A673 (cell line): ENCODE measurements at regions not wholly inside any gene's neighbourhood (a gene's known extent, or its start where the extent isn't known, plus 50 kb on each side); places are given as distances from the start of the nearest gene placed in this dataset.

ENCODE experiments used
- BruUV-seq: library from RNA; stranded (reverse); fragments of 400-500 nt; replicated peaks from 2 replicates; lab custom pipeline; 2021; lab: Mats Ljungman, UMichigan
- CTCF ChIA-PET: fragments of 300-600 bp; sonication (Branson Sonifier 250); formaldehyde crosslinking; loops from one replicate; lab custom pipeline; 2022; ENCODE audit warnings: antibody characterized with exemption; lab: Charles Lee
- POLR2A ChIA-PET: fragments of 300-600 bp; sonication (Branson Sonifier 250); formaldehyde crosslinking; loops from one replicate; lab custom pipeline; 2022; ENCODE audit warnings: antibody characterized with exemption; ENCODE audit not compliant: low non-redundant PET; lab: Charles Lee
- DNase-seq: peaks from one replicate; pipeline ENCODE4 v3.0.0-alpha.2; 2015; ENCODE audit warnings: low spot score
- H3K27ac ChIP-seq: fragments of 200-600 bp; sonication (generic); 2 replicates; pipeline ENCODE4 v1.5.1; 2016; ENCODE audit warnings: mixed run types, low read depth, mild to moderate bottlenecking, mixed read lengths, antibody characterized with exemption, low read length; ENCODE audit not compliant: poor library complexity, severe bottlenecking
- H3K27me3 ChIP-seq: fragments of 200-600 bp; sonication (generic); replicated peaks from 2 replicates; pipeline ENCODE4 v1.6.1; 2017; ENCODE audit warnings: mixed run types, low read depth, mild to moderate bottlenecking, mixed read lengths, antibody characterized with exemption, low read length; ENCODE audit not compliant: insufficient read depth, poor library complexity
- H3K36me3 ChIP-seq: fragments of 200-600 bp; sonication (generic); 2 replicates; pipeline ENCODE4 v1.6.1; 2016; ENCODE audit warnings: mixed run types, mild to moderate bottlenecking, mixed read lengths, antibody characterized with exemption, low read length; ENCODE audit not compliant: insufficient read depth, poor library complexity, severe bottlenecking
- H3K4me1 ChIP-seq: fragments of 200-600 bp; sonication (generic); 2 replicates; pipeline ENCODE4 v1.6.1; 2017; ENCODE audit warnings: mixed run types, mild to moderate bottlenecking, mixed read lengths, antibody characterized with exemption, low read length; ENCODE audit not compliant: insufficient read depth, poor library complexity, severe bottlenecking
- H3K4me3 ChIP-seq: fragments of 200-600 bp; sonication (generic); 2 replicates; pipeline ENCODE4 v1.5.1; 2016; ENCODE audit warnings: low read depth, mixed run types, mild to moderate bottlenecking, mixed read lengths, low read length; ENCODE audit not compliant: poor library complexity, severe bottlenecking
- H3K9me3 ChIP-seq: fragments of 200-600 bp; sonication (generic); 2 replicates; pipeline ENCODE4 v1.6.1; 2016; ENCODE audit warnings: mixed run types, low read depth, mild to moderate bottlenecking, mixed read lengths, antibody characterized with exemption, low read length; ENCODE audit not compliant: poor library complexity, severe bottlenecking
- CTCF ChIP-seq: fragments of 300-800, 200-600 bp; sonication (generic); conservative IDR thresholded peaks from 2 replicates; pipeline ENCODE4 v1.5.1; 2017; ENCODE audit warnings: low read depth, mild to moderate bottlenecking, antibody characterized with exemption, low read length, moderate library complexity, mixed read lengths
- EZH2 ChIP-seq: fragments of 200-600 bp; sonication (generic); IDR thresholded peaks from 2 replicates; pipeline ENCODE4 v1.6.1; 2017; ENCODE audit warnings: borderline replicate concordance, low read depth, mild to moderate bottlenecking, mixed read lengths, antibody characterized with exemption, low read length; ENCODE audit not compliant: poor library complexity, severe bottlenecking
- intact Hi-C: fragments of 100-400 bp; cut with micrococcal nuclease; formaldehyde crosslinking; loops from one replicate; pipeline ENCODE4 v1.10.0; 2022; ENCODE audit not compliant: unreplicated experiment

- DNase-seq, result no peak
- no peaks in the 10 kb centered on the region for H3K36me3 ChIP-seq
- no peaks in the 10 kb centered on the region for H3K4me1 ChIP-seq
- no peak overlapping the region for H3K4me3 ChIP-seq
- no peaks in the 10 kb centered on the region for H3K27me3 ChIP-seq
- CTCF ChIA-PET, result no interaction called here
- intact Hi-C loops, result no loop called here
- no peak overlapping the region for H3K27ac ChIP-seq
- TF ChIP-seq CTCF (no peak), EZH2 (no peak)
- no TSS peak for BruUV-seq
- POLR2A ChIA-PET, result no interaction called here
- H3K9me3 ChIP-seq, result no peaks in the 10 kb centered on the region
These were observed 252.4 kb upstream of the SYT1 start for GRCh38 chr12:78612190-78612589.

GRCh38 chr12:78617683-78618082 is 246.9 kb upstream of the SYT1 start:
- no peaks in the 10 kb centered on the region for H3K36me3 ChIP-seq
- no peaks in the 10 kb centered on the region for H3K27me3 ChIP-seq
- ChIA-PET POLR2A (no interaction called here), CTCF (no interaction called here)
- intact Hi-C loops, result no loop called here
- peaks cover 15% of the 10 kb centered on the region for H3K4me1 ChIP-seq
- no TSS peak for BruUV-seq
- no peak for DNase-seq
- no peak for TF ChIP-seq CTCF
- no peak for TF ChIP-seq EZH2
- no peaks in the 10 kb centered on the region for H3K9me3 ChIP-seq
- no peak overlapping the region for H3K4me3 ChIP-seq
- H3K27ac ChIP-seq, result no peak overlapping the region

- H3K27ac ChIP-seq, result peak overlapping the region; percentile 20
- ChIA-PET POLR2A (interaction anchor here (0.7 kb wide), 1 partner anchor 113 kb away, joined by 3 read pairs; no protein-coding TSS in a partner anchor), CTCF (no interaction called here)
- no peaks in the 10 kb centered on the region for H3K27me3 ChIP-seq
- intact Hi-C loops, result no loop called here
- BruUV-seq, result no TSS peak
- no peaks in the 10 kb centered on the region for H3K36me3 ChIP-seq
- H3K9me3 ChIP-seq, result no peaks in the 10 kb centered on the region
- H3K4me3 ChIP-seq, result no peak overlapping the region
- H3K4me1 ChIP-seq, result peaks cover 30% of the 10 kb centered on the region
- no peak for TF ChIP-seq EZH2
- no peak for TF ChIP-seq CTCF
- peak; percentile 23 for DNase-seq
These were observed 241.9 kb upstream of the SYT1 start for GRCh38 chr12:78622529-78623195.
